OCI-LY7 (cell line): ENCODE measurements at regions not wholly inside any gene's neighbourhood (a gene's known extent, or its start where the extent isn't known, plus 50 kb on each side); places are given as distances from the start of the nearest gene placed in this dataset.

Experiments
- BruUV-seq: library from RNA; stranded (reverse); fragments of 400-500 nt; replicated peaks from 2 replicates; lab custom pipeline; 2021; lab: Mats Ljungman, UMichigan
- CTCF ChIA-PET: fragments of 300-600 bp; sonication (Branson Sonifier 250); formaldehyde crosslinking; loops from one replicate; lab custom pipeline; 2022; ENCODE audit warnings: antibody characterized with exemption; ENCODE audit not compliant: unreplicated experiment; lab: Charles Lee
- POLR2A ChIA-PET: fragments of 300-600 bp; sonication (Branson Sonifier 250); formaldehyde crosslinking; loops from one replicate; lab custom pipeline; 2022; ENCODE audit warnings: antibody characterized with exemption; lab: Charles Lee
- DNase-seq: peaks from one replicate; pipeline ENCODE4 v3.0.0-alpha.2; 2015; ENCODE audit warnings: low spot score
- H2AFZ ChIP-seq: fragments of 200-600 bp; sonication (generic), shearing (Covaris generic); 2 replicates; pipeline ENCODE4 v1.6.1; 2014; ENCODE audit warnings: mild to moderate bottlenecking, antibody characterized with exemption, low read length, moderate library complexity
- H3K27ac ChIP-seq: fragments of 200-600 bp; sonication (generic); 2 replicates; pipeline ENCODE4 v1.5.1; 2014; ENCODE audit warnings: mixed run types, low read depth, mild to moderate bottlenecking, moderate library complexity, low read length, inconsistent platforms; ENCODE audit not compliant: poor library complexity, severe bottlenecking
- H3K36me3 ChIP-seq: fragments of 200-600 bp; sonication (generic); 2 replicates; pipeline ENCODE4 v1.6.1; 2014; ENCODE audit warnings: mild to moderate bottlenecking, antibody characterized with exemption, low read length, moderate library complexity, mixed read lengths; ENCODE audit not compliant: insufficient read depth
- H3K4me1 ChIP-seq: fragments of 200-600 bp; sonication (generic); 2 replicates; pipeline ENCODE4 v1.5.1; 2014; ENCODE audit warnings: mild to moderate bottlenecking, low read length; ENCODE audit not compliant: insufficient read depth, poor library complexity, severe bottlenecking
- H3K4me2 ChIP-seq: fragments of 200-600 bp; sonication (generic); 2 replicates; pipeline ENCODE4 v1.6.1; 2014; ENCODE audit warnings: mild to moderate bottlenecking, low read length
- H3K4me3 ChIP-seq: fragments of 200-600 bp; sonication (generic); 2 replicates; pipeline ENCODE4 v1.5.1; 2014; ENCODE audit warnings: mild to moderate bottlenecking, low read depth, low read length; ENCODE audit not compliant: poor library complexity, severe bottlenecking
- H3K79me2 ChIP-seq: fragments of 200-600 bp; sonication (generic); 2 replicates; pipeline ENCODE4 v1.6.1; 2016; ENCODE audit warnings: low read depth, mild to moderate bottlenecking, low read length, moderate library complexity, mixed read lengths; ENCODE audit not compliant: insufficient read depth
- H3K9me2 ChIP-seq: fragments of 200-600 bp; sonication (generic); 2 replicates; pipeline ENCODE4 v1.6.1; 2016; ENCODE audit warnings: mild to moderate bottlenecking, low read length, mixed read lengths; ENCODE audit not compliant: insufficient read depth
- H3K9me3 ChIP-seq: fragments of 200-600 bp; sonication (generic); 2 replicates; pipeline ENCODE4 v1.6.1; 2014; ENCODE audit warnings: mild to moderate bottlenecking, mixed run types, low read length, mixed read lengths
- H4K20me1 ChIP-seq: fragments of 200-600 bp; sonication (generic); 2 replicates; pipeline ENCODE4 v1.6.1; 2014; ENCODE audit warnings: mild to moderate bottlenecking, antibody characterized with exemption, low read length, moderate library complexity, mixed read lengths; ENCODE audit not compliant: insufficient read depth
- CTCF ChIP-seq: fragments of 200-600 bp; sonication (generic); conservative IDR thresholded peaks from 2 replicates; pipeline ENCODE4 v1.5.1; 2014; ENCODE audit warnings: mild to moderate bottlenecking, antibody characterized with exemption, low read length, moderate library complexity, mixed read lengths
- EZH2phosphoT487 ChIP-seq: fragments of 200-600 bp; sonication (generic); IDR thresholded peaks from 2 replicates; pipeline ENCODE4 v1.6.1; 2018; ENCODE audit warnings: low read depth, borderline replicate concordance, mild to moderate bottlenecking, mixed run types, antibody characterized with exemption, low read length, moderate library complexity, mixed read lengths
- intact Hi-C: fragments of 100-400 bp; cut with micrococcal nuclease; formaldehyde crosslinking; loops from one replicate; pipeline ENCODE4 v1.10.0; 2022; ENCODE audit not compliant: unreplicated experiment

GRCh38 chr17:14446825-14447224, 145.9 kb downstream of the HS3ST3B1 start:
- TF ChIP-seq EZH2phosphoT487 = no peak
- TF ChIP-seq CTCF = no peak
- DNase-seq = no peak
- Histone ChIP-seq H3K4me2 (0 out of 2 replicates have a peak overlapping the region, but pooled peaks have one; percentile 0), H2AFZ (no peak overlapping the region; the same call in 1 of the 2 replicates), H3K9me2 (no peaks in the 10 kb centered on the region), H3K4me3 (no peak overlapping the region), H4K20me1 (no peaks in the 10 kb centered on the region), H3K36me3 (no peaks in the 10 kb centered on the region), H3K79me2 (no peaks in the 10 kb centered on the region), H3K27ac (no peak overlapping the region), H3K4me1 (peaks cover 16% of the 10 kb centered on the region), H3K9me3 (no peaks in the 10 kb centered on the region)
- intact Hi-C loops = no loop called here
- CTCF ChIA-PET = no interaction called here
- BruUV-seq = no TSS peak
- POLR2A ChIA-PET = interaction anchor here (1.6 kb wide), 1 partner anchor 12 kb away, joined by 4 read pairs; no protein-coding TSS in a partner anchor

- Histone ChIP-seq H3K79me2 (no peaks in the 10 kb centered on the region), H2AFZ (no peak overlapping the region), H3K4me2 (no peak overlapping the region), H3K27ac (no peak overlapping the region), H3K9me3 (no peaks in the 10 kb centered on the region), H3K36me3 (no peaks in the 10 kb centered on the region), H3K4me1 (peaks cover 19% of the 10 kb centered on the region), H3K9me2 (no peaks in the 10 kb centered on the region), H4K20me1 (no peaks in the 10 kb centered on the region), H3K4me3 (no peak overlapping the region)
- CTCF ChIA-PET = no interaction called here
- no TSS peak for BruUV-seq
- intact Hi-C loops = no loop called here
- POLR2A ChIA-PET = no interaction called here
- TF ChIP-seq EZH2phosphoT487 (no peak), CTCF (no peak)
- DNase-seq = no peak
These were observed 144.0 kb downstream of the HS3ST3B1 start for GRCh38 chr17:14444915-14445314.

- ChIA-PET CTCF (no interaction called here), POLR2A (no interaction called here)
- intact Hi-C loops = no loop called here
- Histone ChIP-seq H3K79me2 (no peaks in the 10 kb centered on the region), H3K36me3 (no peaks in the 10 kb centered on the region), H3K4me1 (peaks cover 19% of the 10 kb centered on the region), H3K27ac (no peak overlapping the region), H2AFZ (peak overlapping the region; percentile 35; the same call in 1 of the 2 replicates), H3K9me2 (no peaks in the 10 kb centered on the region), H4K20me1 (no peaks in the 10 kb centered on the region), H3K4me3 (no peak overlapping the region), H3K4me2 (no peak overlapping the region), H3K9me3 (no peaks in the 10 kb centered on the region)
- TF ChIP-seq EZH2phosphoT487 (no peak), CTCF (0 out of 2 replicates have a peak, but pooled peaks have one; percentile 9)
- DNase-seq = no peak
- no TSS peak for BruUV-seq
These were observed 142.1 kb downstream of the HS3ST3B1 start for GRCh38 chr17:14442798-14443528.
